ENCODE measurements at regions not wholly inside any gene's neighbourhood (a gene's known extent, or its start where the extent isn't known, plus 50 kb on each side); places are given as distances from the start of the nearest gene placed in this dataset.

- no peak overlapping the region for H3K4me3 Mint-ChIP-seq
- no peaks in the 10 kb centered on the region for H3K36me3 Mint-ChIP-seq (ENCODE audit: low read depth)
- no peak overlapping the region for H3K27ac Mint-ChIP-seq
- peaks cover 12% of the 10 kb centered on the region for H3K9me3 Mint-ChIP-seq
- H3K4me1 Mint-ChIP-seq: peaks cover 8% of the 10 kb centered on the region
- H3K27me3 Mint-ChIP-seq (ENCODE audit: low read depth): peaks cover 11% of the 10 kb centered on the region
- TF ChIP-seq, protein P1, sequence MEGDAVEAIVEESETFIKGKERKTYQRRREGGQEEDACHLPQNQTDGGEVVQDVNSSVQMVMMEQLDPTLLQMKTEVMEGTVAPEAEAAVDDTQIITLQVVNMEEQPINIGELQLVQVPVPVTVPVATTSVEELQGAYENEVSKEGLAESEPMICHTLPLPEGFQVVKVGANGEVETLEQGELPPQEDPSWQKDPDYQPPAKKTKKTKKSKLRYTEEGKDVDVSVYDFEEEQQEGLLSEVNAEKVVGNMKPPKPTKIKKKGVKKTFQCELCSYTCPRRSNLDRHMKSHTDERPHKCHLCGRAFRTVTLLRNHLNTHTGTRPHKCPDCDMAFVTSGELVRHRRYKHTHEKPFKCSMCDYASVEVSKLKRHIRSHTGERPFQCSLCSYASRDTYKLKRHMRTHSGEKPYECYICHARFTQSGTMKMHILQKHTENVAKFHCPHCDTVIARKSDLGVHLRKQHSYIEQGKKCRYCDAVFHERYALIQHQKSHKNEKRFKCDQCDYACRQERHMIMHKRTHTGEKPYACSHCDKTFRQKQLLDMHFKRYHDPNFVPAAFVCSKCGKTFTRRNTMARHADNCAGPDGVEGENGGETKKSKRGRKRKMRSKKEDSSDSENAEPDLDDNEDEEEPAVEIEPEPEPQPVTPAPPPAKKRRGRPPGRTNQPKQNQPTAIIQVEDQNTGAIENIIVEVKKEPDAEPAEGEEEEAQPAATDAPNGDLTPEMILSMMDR (IDR thresholded peaks at IDR 0.05; ENCODE audit: unreplicated experiment in 3 of 3): no peak
Measured at GRCh38 chr2:128813352-128814034, 494.8 kb upstream of the HS6ST1 start.

DNA sequence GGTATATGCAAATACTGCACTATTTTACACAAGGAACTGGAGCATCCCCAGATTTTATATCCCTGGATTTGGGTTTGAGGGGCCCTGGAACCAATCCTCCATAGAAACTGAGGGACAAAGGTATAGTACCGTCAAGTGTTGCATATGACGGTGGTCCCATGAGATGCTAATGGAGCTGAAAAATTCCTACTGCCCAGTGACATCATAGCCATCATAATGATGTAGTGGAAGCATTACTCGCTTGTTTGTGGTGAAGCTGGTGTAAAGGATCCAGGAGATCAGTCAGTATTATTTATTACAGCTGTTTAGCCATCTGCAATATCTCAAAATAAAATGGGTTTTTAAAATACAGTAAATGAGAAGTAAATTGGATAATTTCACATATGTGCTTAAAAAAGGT, 496.6 kb upstream of the HS6ST1 start:
- H3K9me3 Mint-ChIP-seq: peaks cover 5% of the 10 kb centered on the region

DNA sequence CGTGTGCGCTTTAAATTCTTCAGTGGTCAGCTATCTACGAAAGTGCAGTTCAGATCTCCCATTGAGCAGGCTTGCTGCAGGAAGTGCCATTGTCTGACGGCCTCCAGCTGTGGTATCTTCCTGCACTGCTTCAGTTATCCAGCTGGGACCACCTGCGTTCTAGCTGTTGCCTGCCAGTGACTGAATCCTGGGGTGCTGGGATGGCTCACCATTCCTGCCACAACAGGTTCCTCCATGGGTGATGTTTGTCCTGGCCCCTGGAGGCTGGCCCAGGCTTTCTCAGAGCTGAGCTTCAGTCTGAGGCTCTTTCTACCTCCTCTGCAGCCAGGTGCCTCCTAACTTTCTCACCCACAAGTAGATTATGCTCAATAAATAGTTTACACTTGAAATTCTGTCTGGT, 498.5 kb upstream of the HS6ST1 start:
- Mint-ChIP-seq H3K4me1 (peaks cover 8% of the 10 kb centered on the region), H3K36me3 (ENCODE audit: low read depth) (no peaks in the 10 kb centered on the region), H3K27me3 (ENCODE audit: low read depth) (peaks cover 17% of the 10 kb centered on the region), H3K9me3 (no peaks in the 10 kb centered on the region), H3K4me3 (no peak overlapping the region), H3K27ac (no peak overlapping the region)
- TF ChIP-seq, protein P1 (IDR thresholded peaks at IDR 0.05; ENCODE audit: unreplicated experiment in 3 of 3): no peak

More for the DNA sequence above, 496.6 kb upstream of the HS6ST1 start:
- TF ChIP-seq, protein P1 (IDR thresholded peaks at IDR 0.05; ENCODE audit: unreplicated experiment in 3 of 3): no peak
- Mint-ChIP-seq H3K27ac (no peak overlapping the region), H3K27me3 (ENCODE audit: low read depth) (peaks cover 11% of the 10 kb centered on the region), H3K4me1 (peaks cover 8% of the 10 kb centered on the region), H3K36me3 (ENCODE audit: low read depth) (no peaks in the 10 kb centered on the region), H3K4me3 (no peak overlapping the region)

DNA sequence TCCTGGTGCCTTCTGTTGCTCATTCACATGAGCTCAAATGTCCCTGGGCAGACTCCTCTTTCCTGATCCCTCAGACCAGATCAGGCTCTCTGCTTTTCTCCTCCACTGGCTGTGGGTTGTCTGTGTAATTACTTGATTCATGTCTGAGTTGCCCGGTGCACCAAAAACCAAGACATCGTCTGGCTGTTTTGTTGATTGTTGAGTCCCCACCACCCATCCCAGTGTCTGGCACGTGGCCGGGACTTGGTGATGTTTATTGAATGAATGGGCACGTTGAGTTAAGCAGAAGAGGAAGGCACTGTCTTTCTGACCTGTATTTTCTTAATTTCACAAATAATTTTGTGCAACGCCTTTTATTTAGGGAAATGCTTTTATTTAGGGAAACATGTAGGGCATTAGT, 499.1 kb upstream of the HS6ST1 start:
- no peaks in the 10 kb centered on the region for H3K9me3 Mint-ChIP-seq

DNA sequence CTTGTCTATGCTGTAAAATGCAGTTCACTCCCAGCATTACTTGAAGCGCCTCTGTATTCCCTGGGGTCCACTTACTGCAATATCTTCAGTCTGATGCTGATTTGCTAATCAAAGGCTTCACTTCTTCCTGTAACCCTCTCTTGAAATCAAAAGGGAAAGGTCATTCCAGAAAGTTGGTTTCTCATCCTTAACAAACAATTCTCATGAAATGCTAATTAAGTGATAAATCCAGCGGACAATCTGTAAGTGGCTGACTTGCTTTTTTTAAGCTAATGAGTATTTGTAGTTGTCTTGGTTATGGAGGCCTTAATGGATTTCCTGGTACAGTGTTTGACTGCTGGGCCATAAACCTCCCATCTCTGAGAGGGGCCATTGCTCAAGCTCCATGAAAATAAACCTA, 499.6 kb upstream of the HS6ST1 start:
- TF ChIP-seq, protein P1 (IDR thresholded peaks at IDR 0.05; ENCODE audit: unreplicated experiment in 3 of 3): no peak
- Mint-ChIP-seq H3K4me3 (no peak overlapping the region), H3K36me3 (ENCODE audit: low read depth) (no peaks in the 10 kb centered on the region), H3K4me1 (peaks cover 8% of the 10 kb centered on the region), H3K27me3 (ENCODE audit: low read depth) (peaks cover 17% of the 10 kb centered on the region), H3K9me3 (peaks cover 4% of the 10 kb centered on the region), H3K27ac (no peak overlapping the region)

More for the DNA sequence above, 499.1 kb upstream of the HS6ST1 start:
- Mint-ChIP-seq H3K4me3 (no peak overlapping the region), H3K27me3 (ENCODE audit: low read depth) (peaks cover 19% of the 10 kb centered on the region), H3K27ac (no peak overlapping the region), H3K4me1 (peaks cover 8% of the 10 kb centered on the region), H3K36me3 (ENCODE audit: low read depth) (no peaks in the 10 kb centered on the region)
- TF ChIP-seq, protein P1 (IDR thresholded peaks at IDR 0.05; ENCODE audit: unreplicated experiment in 3 of 3): no peak

All from nephron (organoid).